ENCODE measurements at regions not wholly inside any gene's neighbourhood (a gene's known extent, or its start where the extent isn't known, plus 50 kb on each side); places are given as distances from the start of the nearest gene placed in this dataset.
A peak's percentile ranks its signal among the peaks of the same experiment; 100 is the strongest.

GRCh38 chr14:55734731-55735130, 154.7 kb downstream of the KTN1 start:
- no peak for DNase-seq (ENCODE audit: low read depth, low spot score)
- H3K27ac ChIP-seq: no peak overlapping the region

- DNase-seq (ENCODE audit: low read depth, low spot score): no peak
- H3K27ac ChIP-seq: no peak overlapping the region
Observed at GRCh38 chr14:55739967-55740648, 160.1 kb downstream of the KTN1 start.

DNA sequence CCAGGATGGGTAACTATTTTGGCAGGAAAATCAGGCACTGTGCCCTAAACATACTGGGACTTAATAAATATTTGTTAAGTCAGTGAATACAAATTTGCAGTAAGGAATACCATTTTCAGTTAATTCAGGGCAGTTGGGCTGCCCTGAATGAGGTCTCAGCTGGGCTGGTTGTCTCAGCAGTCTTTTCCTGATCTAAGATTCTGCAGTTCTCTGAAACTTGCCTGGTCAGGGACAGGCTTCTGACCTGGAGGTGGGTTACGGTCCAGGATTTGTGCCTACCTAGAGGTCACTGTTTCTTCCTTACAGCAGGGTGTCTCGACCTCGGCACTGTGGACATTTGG, 160.6 kb downstream of the KTN1 start:
- no peak overlapping the region for H3K27ac ChIP-seq

DNA sequence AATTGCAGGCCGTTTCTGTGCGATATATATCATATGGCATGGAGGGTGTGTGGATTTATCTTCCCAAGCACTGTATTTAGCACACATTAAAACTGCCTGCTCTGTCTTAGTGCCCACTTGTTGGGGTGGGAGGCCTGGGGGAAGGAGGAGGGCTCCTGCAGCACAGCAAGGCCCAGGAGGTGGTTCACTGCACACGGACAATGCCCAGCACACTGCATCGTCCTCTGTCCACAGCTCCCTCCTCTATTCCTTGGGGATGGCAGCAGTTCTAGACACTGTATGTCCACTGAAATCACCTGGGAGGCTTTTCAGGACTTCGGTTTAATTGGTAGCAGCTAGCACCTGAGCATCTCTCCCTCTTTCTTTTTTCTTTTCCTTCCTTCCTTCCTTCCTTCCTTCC, 161.2 kb downstream of the KTN1 start:
- DNase-seq (ENCODE audit: low read depth, low spot score): no peak
- H3K27ac ChIP-seq: no peak overlapping the region

More for the DNA sequence above, 160.6 kb downstream of the KTN1 start:
- no peak for DNase-seq (ENCODE audit: low read depth, low spot score)

GRCh38 chr14:55743551-55743950, 163.5 kb downstream of the KTN1 start:
- DNase-seq (ENCODE audit: low read depth, low spot score): no peak
- no peak overlapping the region for H3K27ac ChIP-seq

GRCh38 chr14:55744321-55744720, 164.3 kb downstream of the KTN1 start:
- H3K27ac ChIP-seq: no peak overlapping the region
- DNase-seq (ENCODE audit: low read depth, low spot score): no peak

DNA sequence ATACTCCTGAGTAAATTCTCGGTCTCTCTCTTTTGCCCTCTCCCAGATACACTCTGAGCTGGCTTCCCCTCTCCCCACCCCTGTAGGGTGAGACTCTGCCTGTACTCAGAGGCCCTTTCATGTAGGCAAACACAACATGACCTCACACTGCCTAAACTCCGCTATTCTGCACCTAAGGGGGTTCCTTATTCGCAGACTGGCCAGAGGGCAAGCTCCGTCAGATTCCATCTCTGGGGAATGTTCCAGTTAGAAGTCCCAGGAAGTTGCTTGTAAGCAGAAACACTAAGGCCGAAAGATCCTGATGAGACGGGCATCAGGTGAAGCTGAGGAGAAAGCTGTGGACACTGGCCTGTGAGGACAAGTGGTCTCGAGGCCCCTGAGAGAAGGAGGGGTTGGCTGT, 165.9 kb downstream of the KTN1 start:
- no peak for DNase-seq (ENCODE audit: low read depth, low spot score)
- no peak overlapping the region for H3K27ac ChIP-seq

DNA sequence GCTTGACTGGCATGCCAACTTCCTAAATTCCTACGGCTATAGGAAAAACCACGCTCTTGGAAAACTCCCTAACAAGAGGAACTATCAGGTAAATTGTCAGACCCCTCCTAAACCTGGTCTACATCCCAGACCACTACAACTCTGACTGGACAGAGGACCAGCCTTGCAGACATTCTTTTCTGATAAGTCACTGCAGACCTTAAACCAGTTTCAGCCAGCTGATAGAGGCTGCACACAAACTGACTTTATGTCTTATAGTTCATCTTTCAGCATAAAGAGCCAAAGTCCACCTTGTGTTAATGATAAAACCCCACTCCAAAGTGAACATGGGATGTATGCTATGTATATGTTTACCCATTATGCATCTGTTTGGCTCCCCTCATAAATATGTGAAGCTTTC, 166.6 kb downstream of the KTN1 start:
- H3K27ac ChIP-seq: no peak overlapping the region
- no peak for DNase-seq (ENCODE audit: low read depth, low spot score)

DNA sequence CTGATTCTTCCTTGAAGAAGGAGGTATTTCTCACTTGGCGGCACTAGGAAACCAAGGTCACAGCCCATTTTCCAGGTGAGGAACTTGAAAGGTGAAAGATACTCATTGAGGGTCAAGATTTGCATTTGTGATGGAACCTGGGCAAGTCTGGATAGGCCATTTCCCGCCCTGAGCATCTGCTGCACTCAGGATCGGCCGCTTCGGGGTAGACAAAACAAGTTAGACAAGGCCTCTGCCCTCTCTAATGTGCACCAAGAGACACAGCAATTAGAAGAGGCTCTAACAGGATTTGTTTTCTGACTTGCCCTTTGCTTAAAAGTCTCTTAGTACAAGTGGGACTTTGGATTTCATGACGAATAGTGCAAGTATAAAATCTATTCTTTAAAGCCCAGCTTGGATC, 167.2 kb downstream of the KTN1 start:
- DNase-seq (ENCODE audit: low read depth, low spot score): no peak
- no peak overlapping the region for H3K27ac ChIP-seq

GRCh38 chr14:55749201-55749812, 169.3 kb downstream of the KTN1 start:
- no peak overlapping the region for H3K27ac ChIP-seq
- DNase-seq (ENCODE audit: low read depth, low spot score): peak; percentile 20

DNA sequence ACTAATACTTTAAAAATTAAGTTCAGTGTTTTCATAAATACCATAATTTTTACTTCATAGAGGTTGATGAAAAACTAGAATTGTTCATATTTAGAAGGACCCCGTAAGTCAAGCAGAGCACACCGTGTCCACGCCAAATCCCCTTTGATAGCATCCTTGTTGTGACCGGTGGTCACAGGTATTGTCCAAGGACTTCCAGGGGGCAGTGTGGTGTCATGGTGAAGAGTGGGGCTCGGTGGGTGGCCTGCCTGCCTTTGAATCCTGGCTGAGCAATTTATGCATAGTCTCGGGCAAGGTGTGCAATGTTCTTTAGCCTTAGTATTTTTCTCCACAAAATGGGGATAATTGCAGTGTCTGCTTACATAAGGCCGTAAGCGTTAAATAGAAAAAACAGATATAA, 169.9 kb downstream of the KTN1 start:
- no peak for DNase-seq (ENCODE audit: low read depth, low spot score)

GRCh38 chr14:55752580-55753390, 172.8 kb downstream of the KTN1 start:
- DNase-seq (ENCODE audit: low read depth, low spot score): peak; percentile 82

More for the DNA sequence above, 169.9 kb downstream of the KTN1 start:
- H3K27ac ChIP-seq: no peak overlapping the region

GRCh38 chr14:55754471-55754870, 174.5 kb downstream of the KTN1 start:
- H3K27ac ChIP-seq: peak overlapping the region; percentile 15
- peak; percentile 60 for DNase-seq (ENCODE audit: low read depth, low spot score)

More at GRCh38 chr14:55752580-55753390, 172.8 kb downstream of the KTN1 start:
- no peak overlapping the region for H3K27ac ChIP-seq

- H3K27ac ChIP-seq: no peak overlapping the region
- DNase-seq (ENCODE audit: low read depth, low spot score): no peak
Observed at GRCh38 chr14:55754871-55755270, 174.9 kb downstream of the KTN1 start.

DNA sequence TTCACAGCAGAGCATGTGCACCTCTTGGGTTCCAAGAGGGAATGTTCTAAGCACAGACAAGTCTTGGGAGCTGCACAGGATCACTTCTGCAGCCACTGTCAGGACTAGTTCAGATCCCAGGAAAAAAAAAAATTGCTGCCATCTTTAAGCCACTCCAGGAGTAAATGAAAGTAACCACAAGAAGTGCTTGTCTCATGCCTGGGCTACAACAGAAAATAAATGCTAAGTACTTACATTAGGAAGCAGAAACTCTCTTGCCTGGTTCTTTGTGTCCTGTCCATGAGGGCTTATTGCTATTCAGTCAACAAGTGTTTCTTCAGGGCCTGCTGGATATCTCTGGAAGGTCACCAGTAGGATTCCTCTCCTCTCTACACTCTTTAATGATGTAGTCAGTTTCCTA, 176.1 kb downstream of the KTN1 start:
- no peak for DNase-seq (ENCODE audit: low read depth, low spot score)
- H3K27ac ChIP-seq: no peak overlapping the region

DNA sequence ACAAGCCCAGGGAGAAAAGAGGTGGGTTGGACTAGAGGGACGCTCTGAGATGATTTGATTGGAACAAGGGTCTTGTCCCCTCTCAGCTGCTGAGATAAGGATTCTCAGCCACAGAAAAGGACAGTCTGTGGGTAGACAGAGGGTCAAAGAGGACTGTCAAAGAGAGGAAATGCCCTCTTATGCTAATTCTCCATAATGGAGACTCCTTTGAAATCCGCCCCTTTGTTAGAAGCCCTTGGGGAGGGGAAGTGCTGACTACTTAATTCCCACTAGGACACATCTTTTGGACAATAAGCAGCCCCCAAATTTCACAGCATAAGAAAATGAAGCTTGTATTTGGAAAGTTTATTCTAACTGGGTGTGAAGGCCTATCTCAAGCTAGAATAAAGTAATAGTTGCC, 176.6 kb downstream of the KTN1 start:
- H3K27ac ChIP-seq: no peak overlapping the region
- no peak for DNase-seq (ENCODE audit: low read depth, low spot score)

DNA sequence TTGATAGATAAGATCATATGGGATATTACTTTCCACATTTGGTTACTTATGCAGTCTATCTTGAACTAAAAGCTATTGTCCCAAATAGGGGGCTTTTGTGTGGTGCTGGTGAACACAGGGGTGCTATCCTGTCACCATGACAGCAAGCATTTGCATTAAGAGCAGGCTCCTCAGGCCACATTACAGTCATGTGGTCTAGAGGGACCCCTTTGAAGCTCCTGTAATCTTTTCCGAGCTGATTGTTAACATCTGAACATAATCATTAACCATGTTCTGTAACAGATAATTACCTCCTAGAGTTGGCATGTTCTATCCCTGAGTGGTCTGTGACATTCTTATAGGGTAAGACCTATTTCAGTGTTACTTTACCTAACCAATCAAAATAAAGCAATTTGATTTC, 178.8 kb downstream of the KTN1 start:
- no peak overlapping the region for H3K27ac ChIP-seq
- DNase-seq (ENCODE audit: low read depth, low spot score): no peak

GRCh38 chr14:55760789-55761566, 181.0 kb downstream of the KTN1 start:
- no peak for DNase-seq (ENCODE audit: low read depth, low spot score)
- no peak overlapping the region for H3K27ac ChIP-seq

DNA sequence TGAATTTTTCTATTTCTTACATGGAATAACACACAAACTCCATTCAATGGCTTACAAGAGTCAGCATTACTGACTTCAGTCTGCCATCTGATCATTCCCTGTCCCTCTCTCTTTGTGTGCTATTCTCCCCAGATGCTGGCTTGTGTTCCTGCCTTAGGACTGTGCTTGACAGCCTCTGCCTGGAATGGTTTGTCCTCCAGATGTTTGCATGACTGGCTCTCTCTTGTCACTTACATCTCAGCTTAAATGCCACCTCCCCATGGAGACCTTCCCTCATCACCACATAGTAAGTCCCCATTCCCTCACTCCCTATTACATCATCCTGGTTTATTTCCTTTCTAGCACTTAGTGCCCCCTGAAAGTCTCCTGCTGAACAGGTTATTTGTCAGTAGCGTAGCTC, 181.6 kb downstream of the KTN1 start:
- no peak for DNase-seq (ENCODE audit: low read depth, low spot score)
- H3K27ac ChIP-seq: no peak overlapping the region

DNA sequence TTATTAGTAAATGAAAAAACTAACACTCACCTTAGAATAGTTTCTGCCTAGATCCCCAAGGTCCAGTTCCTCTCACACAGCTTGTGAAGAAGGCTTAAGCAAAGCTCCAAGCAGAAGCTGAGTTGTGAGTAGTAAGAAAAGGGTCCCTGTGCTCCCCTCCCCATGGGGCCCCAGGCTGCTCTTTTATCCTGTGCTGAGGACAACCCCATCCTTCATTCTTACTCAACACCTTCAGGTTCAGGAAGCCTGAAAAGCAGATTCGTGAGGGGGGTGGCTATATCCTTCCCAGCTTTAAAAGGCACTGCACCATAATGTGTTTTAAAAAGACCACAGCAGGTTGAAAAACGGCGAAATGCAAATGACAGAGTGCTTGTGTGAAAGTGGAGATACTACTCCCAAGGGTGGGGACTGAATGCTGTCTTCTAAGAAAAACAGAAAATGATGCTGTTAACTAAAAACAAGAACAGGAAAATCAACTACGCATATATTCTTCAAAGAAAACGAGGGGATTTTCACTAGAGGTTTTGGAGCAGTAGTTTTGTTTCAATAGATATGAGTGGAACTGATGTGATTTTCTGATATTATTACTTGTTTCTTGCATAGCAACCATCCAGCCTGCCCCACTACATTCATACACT, 182.7 kb downstream of the KTN1 start:
- no peak for DNase-seq (ENCODE audit: low read depth, low spot score)
- no peak overlapping the region for H3K27ac ChIP-seq

Data from epithelial cell of prostate (primary cell).